Aorta (tissue), 5 donors: ENCODE measurements at regions not wholly inside any gene's neighbourhood (a gene's known extent, or its start where the extent isn't known, plus 50 kb on each side); places are given as distances from the start of the nearest gene placed in this dataset.

ENCODE experiments used
- ATAC-seq: fragments of 200-7000 bp; cut with Tn5 transposase; one replicate; pipeline ENCODE4 v1.9.1; 2022; ENCODE audit warnings: moderate library complexity; ENCODE audit not compliant: low FRiP score
- DNase-seq, 2 donors: peaks; one replicate each; pipeline ENCODE4 v3.0.0-alpha.2; 2020
- H3K27ac ChIP-seq, 2 donors: one replicate each; pipeline ENCODE4 v1.5.1; 2013; ENCODE audit warnings: low read length in 2 of 2, mild to moderate bottlenecking in 2 of 2, moderate library complexity in 2 of 2, control low read depth in 1 of 2, inconsistent platforms in 1 of 2, low read depth in 1 of 2
- H3K27me3 ChIP-seq, 2 donors: one replicate each; pipeline ENCODE4 v1.6.1; 2013; ENCODE audit warnings: control low read depth in 1 of 2, low read length in 1 of 2, mild to moderate bottlenecking in 1 of 2, moderate library complexity in 1 of 2; ENCODE audit not compliant: insufficient read depth in 2 of 2, control insufficient read depth in 1 of 2
- H3K36me3 ChIP-seq, 2 donors: one replicate each; pipeline ENCODE4 v1.6.1; 2013; ENCODE audit warnings: control low read depth in 1 of 2, low read length in 1 of 2, mild to moderate bottlenecking in 1 of 2; ENCODE audit not compliant: insufficient read depth in 2 of 2, control insufficient read depth in 1 of 2
- H3K4me1 ChIP-seq, 2 donors: one replicate each; pipeline ENCODE4 v1.6.1; 2013; ENCODE audit warnings: low read length in 2 of 2, control low read depth in 1 of 2, mild to moderate bottlenecking in 1 of 2, moderate library complexity in 1 of 2; ENCODE audit not compliant: insufficient read depth in 2 of 2, control insufficient read depth in 1 of 2
- H3K4me3 ChIP-seq, 2 donors: one replicate each; pipeline ENCODE4 v1.5.1; 2013; ENCODE audit warnings: low read length in 2 of 2, control low read depth in 1 of 2, mild to moderate bottlenecking in 1 of 2
- H3K9me3 ChIP-seq: one replicate; pipeline ENCODE4 v1.6.1; 2013; ENCODE audit warnings: mild to moderate bottlenecking, low read length; ENCODE audit not compliant: control insufficient read depth
- WGBS, 2 donors: extraction: QIAGEN DNeasy Blood & Tissue Kit; methylation state at CpG; one replicate each; pipeline ENCODE4 v1.1.7; 2013; 5-methylcytosine and 5-hydroxymethylcytosine counted together
- intact Hi-C, 2 donors: fragments of 100-400 bp; cut with DNase I; formaldehyde crosslinking; loops; one replicate each; pipeline versions ENCODE4 v1.14.2 to v1.15.0; 2022
- donor health status: healthy with polysubstance abuse.
- donor health status: Bipolar disorder and iron deficiency.
- donor health status: DM: no; HTN: no; CAD: no.
- donor health status: DM: no; HTN: no; CAD: no.
- donor health status: DM: yes; HTN: yes; CAD: no.

DNA sequence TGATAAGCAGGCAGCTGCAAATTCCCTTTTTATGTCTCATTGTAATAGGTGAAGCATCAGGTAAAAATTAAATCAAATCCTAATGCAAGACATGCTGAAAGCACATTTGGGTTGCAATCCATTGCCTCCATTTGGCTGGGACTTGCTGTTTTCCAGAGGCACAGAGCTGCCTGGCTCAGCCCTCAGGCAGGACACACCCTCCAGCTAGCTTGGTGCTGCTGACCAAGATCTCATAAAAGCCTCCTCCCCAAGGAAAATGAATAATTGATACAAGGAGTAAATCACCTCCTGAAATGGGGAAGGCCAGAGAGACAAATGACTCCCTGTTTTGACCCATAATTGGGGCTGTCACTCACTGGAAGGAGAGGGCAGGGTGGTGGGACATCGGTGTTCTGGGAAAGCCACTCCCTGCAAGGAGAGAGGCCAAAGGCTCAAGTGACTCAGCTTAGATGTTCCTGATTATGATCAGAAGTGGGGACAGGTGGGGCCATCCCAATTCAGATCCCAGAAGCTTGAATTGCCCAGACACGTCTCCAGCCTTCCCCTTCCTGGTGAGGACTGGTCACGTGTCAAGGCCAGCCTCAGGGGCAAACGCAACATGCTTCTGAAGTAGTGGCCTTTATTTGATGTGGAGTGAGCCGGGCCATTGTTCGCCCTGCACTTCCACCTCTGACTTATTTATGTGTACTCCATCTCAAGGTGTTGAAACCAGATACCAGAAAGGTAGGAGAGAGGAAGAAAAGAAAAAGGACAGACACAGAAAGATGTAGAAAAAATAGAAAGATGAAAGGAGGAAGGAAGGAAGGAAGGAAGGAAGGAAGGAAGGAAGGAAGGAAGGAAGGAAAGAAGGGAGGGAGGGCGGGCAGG is 773.7 kb downstream of the BCL11B start:
- Histone ChIP-seq H3K4me1 (no peaks in the 10 kb centered on the region), H3K9me3 (peaks cover 2% of the 10 kb centered on the region), H3K4me3 (no peak overlapping the region), H3K27me3 (no peaks in the 10 kb centered on the region), H3K27ac (no peak overlapping the region), H3K36me3 (no peaks in the 10 kb centered on the region)
- ATAC-seq (no peak), DNase-seq (no peak)
- intact Hi-C loops = no loop called here
- 69 to 87% methylated on average over 7 of the region's 7 CpGs for WGBS, 2 donors

DNA sequence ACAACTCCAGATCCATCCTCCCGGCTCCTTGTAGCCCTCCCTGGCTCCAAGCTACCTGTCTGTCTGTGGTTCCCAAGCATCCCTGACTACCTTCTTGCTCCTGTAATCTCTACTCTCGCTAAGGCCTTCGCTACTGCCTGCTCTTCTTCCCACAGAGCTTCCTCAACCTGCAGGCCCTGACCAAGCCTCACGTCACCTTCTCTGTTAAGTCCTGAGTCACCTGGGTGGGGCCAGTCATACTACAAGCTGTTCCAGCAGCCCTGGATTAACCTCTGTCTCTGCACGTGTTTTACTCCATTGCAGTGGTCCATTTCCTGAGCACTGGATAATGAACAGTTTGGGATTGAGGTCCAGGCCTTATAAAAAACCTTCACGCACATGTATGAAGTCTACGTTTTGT is 770.7 kb downstream of the BCL11B start:
- H3K4me3 ChIP-seq = no peak overlapping the region
- H3K9me3 ChIP-seq = no peaks in the 10 kb centered on the region
- no peak overlapping the region for H3K27ac ChIP-seq
- DNase-seq = no peak
- H3K4me1 ChIP-seq = no peaks in the 10 kb centered on the region
- intact Hi-C loops = no loop called here
- no peak for ATAC-seq
- WGBS, 2 donors = 79 to 87% methylated on average over 7 of the region's 7 CpGs
- no peaks in the 10 kb centered on the region for H3K36me3 ChIP-seq
- no peaks in the 10 kb centered on the region for H3K27me3 ChIP-seq

DNA sequence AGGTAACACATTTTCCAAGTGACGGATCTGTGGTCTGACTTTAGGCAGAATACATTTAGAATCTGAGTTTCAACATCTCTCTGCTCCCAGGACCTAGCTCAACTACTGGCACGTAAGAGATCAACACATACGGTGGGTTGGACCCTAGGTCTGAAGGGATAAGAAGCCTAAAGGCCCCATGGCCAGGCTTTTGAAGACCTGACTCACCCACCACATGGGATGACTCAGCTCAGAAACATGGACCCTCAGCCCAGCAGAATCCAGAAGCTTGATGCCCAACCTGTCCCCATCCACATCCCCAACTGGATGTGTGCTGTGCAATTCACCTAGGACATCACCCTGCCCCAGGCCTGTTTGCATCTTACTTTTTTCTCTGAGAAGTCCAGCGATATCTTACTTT is 770.2 kb downstream of the BCL11B start:
- ATAC-seq (no peak), DNase-seq (no peak)
- no peak overlapping the region for H3K4me3 ChIP-seq
- H3K27ac ChIP-seq = no peak overlapping the region
- intact Hi-C loops = no loop called here
- no peaks in the 10 kb centered on the region for H3K27me3 ChIP-seq
- no peaks in the 10 kb centered on the region for H3K4me1 ChIP-seq
- H3K9me3 ChIP-seq = no peaks in the 10 kb centered on the region
- no peaks in the 10 kb centered on the region for H3K36me3 ChIP-seq
- 88 to 91% methylated on average over 4 of the region's 4 CpGs for WGBS, 2 donors

DNA sequence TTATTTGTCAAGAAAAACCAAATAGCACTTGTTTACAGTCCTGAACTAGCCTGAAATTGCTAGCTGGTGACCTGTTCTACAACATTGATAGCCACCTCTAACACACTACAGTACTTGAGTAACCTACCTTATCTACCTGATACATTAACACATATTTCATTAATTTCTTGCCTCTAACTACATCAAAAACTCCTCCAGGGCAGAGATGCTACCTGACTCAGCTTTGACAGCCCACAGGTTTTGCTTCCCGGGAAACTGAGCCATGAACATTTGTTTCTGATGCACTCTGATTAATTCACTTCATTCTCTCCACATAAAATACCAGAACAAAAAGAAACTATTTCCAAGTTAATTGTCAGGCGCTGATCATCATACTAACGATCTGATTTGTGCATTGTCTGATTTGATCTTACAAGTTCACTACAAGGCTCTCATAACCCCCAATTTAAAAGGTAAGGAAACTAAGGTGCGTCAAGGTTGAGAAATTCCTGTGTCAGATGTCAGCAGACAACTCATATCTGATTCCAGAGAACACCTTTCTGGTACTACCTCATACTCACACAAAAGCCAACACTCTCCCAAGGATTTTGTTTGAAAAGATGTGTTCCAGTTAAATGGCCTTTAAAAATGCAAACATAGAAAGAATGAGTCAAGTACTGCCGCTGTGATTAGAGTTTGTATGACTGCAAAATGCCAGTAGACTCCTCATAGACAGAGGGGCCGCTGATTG is 768.7 kb downstream of the BCL11B start:
- DNase-seq (no peak), ATAC-seq (no peak)
- H3K4me3 ChIP-seq = no peak overlapping the region
- no peaks in the 10 kb centered on the region for H3K4me1 ChIP-seq
- no peak overlapping the region for H3K27ac ChIP-seq
- WGBS, 2 donors = 87 to 90% methylated on average over 6 of the region's 6 CpGs
- no peaks in the 10 kb centered on the region for H3K36me3 ChIP-seq
- H3K9me3 ChIP-seq = peaks cover 1% of the 10 kb centered on the region
- no peaks in the 10 kb centered on the region for H3K27me3 ChIP-seq
- intact Hi-C loops = no loop called here

DNA sequence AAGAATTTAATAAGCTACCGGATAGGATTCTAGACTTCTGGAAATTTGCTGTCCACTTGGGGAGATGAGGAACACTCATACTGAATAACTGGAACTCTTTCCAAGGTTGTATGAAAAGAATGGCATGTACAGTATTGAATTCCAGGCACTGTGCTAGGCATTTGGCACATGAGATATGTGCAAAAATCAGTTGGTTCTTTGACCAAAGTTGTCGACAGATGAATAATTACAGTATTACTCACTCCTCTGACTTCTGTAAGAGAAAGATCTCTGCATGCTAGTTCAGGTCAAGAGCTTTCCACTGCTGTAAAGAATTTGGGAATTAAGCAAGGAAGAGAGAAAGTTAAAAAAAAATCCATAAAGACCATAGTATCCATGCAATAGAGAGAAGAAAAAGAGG is 764.7 kb downstream of the BCL11B start:
- DNase-seq = no peak
- Histone ChIP-seq H3K4me1 (no peaks in the 10 kb centered on the region), H3K4me3 (no peak overlapping the region), H3K36me3 (no peaks in the 10 kb centered on the region), H3K27me3 (no peaks in the 10 kb centered on the region), H3K9me3 (peaks cover 1% of the 10 kb centered on the region), H3K27ac (no peak overlapping the region)
- intact Hi-C loops = no loop called here
- 51 to 58% methylated on average over 2 of the region's 2 CpGs for WGBS, 2 donors
- no peak for ATAC-seq

DNA sequence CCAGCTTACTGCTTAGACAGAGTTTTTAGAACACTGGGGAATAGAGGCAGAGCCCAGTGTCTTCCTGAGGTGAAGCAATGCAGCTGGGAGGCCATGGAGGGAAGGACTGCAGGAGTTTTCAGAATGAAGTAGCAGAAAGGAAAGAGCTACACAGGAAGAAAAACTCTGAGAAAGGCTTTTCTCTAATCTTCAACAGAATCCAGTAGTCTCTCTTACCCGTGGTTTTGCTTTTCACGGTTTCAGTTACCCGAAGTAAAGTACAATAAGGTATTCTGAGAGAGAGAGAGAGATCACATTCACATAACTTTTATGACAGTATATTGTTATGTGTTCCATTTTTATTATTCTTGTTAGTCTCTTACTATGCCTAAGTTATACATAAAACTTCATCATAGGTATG is 761.6 kb downstream of the BCL11B start:
- Histone ChIP-seq H3K4me1 (no peaks in the 10 kb centered on the region), H3K27me3 (no peaks in the 10 kb centered on the region), H3K36me3 (no peaks in the 10 kb centered on the region), H3K4me3 (no peak overlapping the region), H3K9me3 (peaks cover 1% of the 10 kb centered on the region), H3K27ac (no peak overlapping the region)
- ATAC-seq (no peak), DNase-seq (no peak)
- WGBS, 2 donors = 83 to 84% methylated on average over 3 of the region's 3 CpGs
- intact Hi-C loops = no loop called here

DNA sequence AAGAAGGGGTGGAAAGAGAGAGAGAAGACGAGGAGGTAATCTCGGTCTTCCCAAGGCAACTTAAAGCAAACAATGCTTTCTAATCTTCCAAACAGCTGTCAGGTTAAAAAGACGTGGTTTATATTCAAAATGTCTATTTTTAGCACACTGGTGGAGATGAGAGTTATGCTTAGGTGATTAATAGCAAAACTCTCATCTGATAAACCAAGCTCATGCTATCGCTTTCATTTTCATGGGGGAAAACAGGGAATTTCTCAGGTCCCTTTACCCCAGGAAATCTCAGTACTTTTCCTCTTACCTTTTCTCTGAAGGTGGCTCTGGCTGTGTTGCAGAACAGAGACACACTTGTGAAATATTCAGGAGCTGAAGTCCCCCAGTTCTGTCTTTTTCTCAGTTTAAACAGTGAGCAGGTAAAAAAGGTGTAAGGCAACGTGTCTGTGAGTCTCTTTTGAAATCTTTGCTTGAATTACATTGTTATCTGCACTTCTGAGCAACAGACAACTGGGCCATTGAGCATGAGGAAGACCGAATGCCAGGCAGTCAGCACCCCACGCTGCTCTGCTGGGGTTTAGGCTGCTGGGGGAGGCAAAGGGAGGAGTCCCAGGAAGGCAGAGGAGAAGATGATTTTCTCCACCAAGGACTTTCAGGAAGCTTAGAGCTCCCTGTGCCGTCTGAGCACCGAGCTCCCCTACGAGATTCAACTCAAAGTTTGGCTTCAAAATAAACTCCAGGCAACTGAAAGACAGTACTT is 759.3 kb downstream of the BCL11B start:
- intact Hi-C loops = no loop called here
- no peak for DNase-seq
- H3K27me3 ChIP-seq = no peaks in the 10 kb centered on the region
- no peaks in the 10 kb centered on the region for H3K4me1 ChIP-seq
- no peaks in the 10 kb centered on the region for H3K36me3 ChIP-seq
- H3K4me3 ChIP-seq = no peak overlapping the region
- peaks cover 1% of the 10 kb centered on the region for H3K9me3 ChIP-seq
- no peak for ATAC-seq
- WGBS, 2 donors = 36 to 38% methylated on average over 10 of the region's 10 CpGs
- H3K27ac ChIP-seq = no peak overlapping the region

DNA sequence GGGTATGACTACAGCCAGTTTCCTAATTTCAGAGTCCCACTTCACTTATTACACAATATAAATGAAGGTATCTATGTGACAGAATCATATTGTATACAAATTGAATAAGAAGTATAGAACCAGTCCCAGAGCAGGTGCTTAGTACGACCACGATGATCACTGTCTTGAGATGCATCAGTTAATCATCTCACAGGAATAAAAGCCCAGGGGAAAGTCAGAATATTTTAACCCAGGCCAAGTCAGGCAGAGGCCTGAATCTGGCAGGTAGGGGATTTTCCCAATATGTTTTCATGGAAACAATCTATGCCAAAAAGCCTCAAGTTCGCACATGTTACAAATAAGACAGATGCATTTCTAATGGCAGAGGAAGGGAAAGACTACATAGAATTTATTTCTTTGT is 758.4 kb downstream of the BCL11B start:
- no peak for DNase-seq
- intact Hi-C loops = no loop called here
- ATAC-seq = no peak
- no peaks in the 10 kb centered on the region for H3K4me1 ChIP-seq
- 77 to 79% methylated on average over 3 of the region's 3 CpGs for WGBS, 2 donors
- no peaks in the 10 kb centered on the region for H3K27me3 ChIP-seq
- H3K9me3 ChIP-seq = no peaks in the 10 kb centered on the region
- no peak overlapping the region for H3K27ac ChIP-seq
- H3K36me3 ChIP-seq = no peaks in the 10 kb centered on the region
- no peak overlapping the region for H3K4me3 ChIP-seq
